ENCODE measurements at regions not wholly inside any gene's neighbourhood (a gene's known extent, or its start where the extent isn't known, plus 50 kb on each side); places are given as distances from the start of the nearest gene placed in this dataset.
"Not testable (repeated sequence)": the region's sequence is repeated elsewhere in the genome, so short reads cannot be mapped to it uniquely, and the experiment has no call there.

GRCh38 chr6:63476302-63476701 is 96.0 kb upstream of the LOC128125822 start:
- FAIRE-seq (no peak), DNase-seq (ENCODE audit: insufficient read length, low spot score) (no peak)

GRCh38 chr6:63477422-63478040 is 94.7 kb upstream of the LOC128125822 start:
- FAIRE-seq: no peak
- no peak for DNase-seq (ENCODE audit: insufficient read length, low spot score)

GRCh38 chr6:63478734-63479133 is 93.5 kb upstream of the LOC128125822 start:
- DNase-seq (ENCODE audit: insufficient read length, low spot score) (no peak), FAIRE-seq (no peak)

- FAIRE-seq (no peak), DNase-seq (ENCODE audit: insufficient read length, low spot score) (no peak)
Measured at GRCh38 chr6:63486196-63486595, 86.1 kb upstream of the LOC128125822 start.

- no peak for DNase-seq (ENCODE audit: insufficient read length, low spot score)
- FAIRE-seq: no peak
Measured at GRCh38 chr6:63487103-63487813, 85.0 kb upstream of the LOC128125822 start.

GRCh38 chr6:63491119-63491518 is 81.2 kb upstream of the LOC128125822 start:
- no peak for FAIRE-seq
- DNase-seq (ENCODE audit: insufficient read length, low spot score): no peak

- DNase-seq (ENCODE audit: insufficient read length, low spot score) (no peak), FAIRE-seq (no peak)
Measured at GRCh38 chr6:63492476-63492875, 79.8 kb upstream of the LOC128125822 start.

- no peak for FAIRE-seq
- DNase-seq (ENCODE audit: insufficient read length, low spot score): no peak
Measured at GRCh38 chr6:63493557-63493956, 78.7 kb upstream of the LOC128125822 start.

GRCh38 chr6:63496361-63496804 is 75.9 kb upstream of the LOC128125822 start:
- FAIRE-seq (no peak), DNase-seq (ENCODE audit: insufficient read length, low spot score) (no peak)

- DNase-seq (ENCODE audit: insufficient read length, low spot score) (no peak), FAIRE-seq (no peak)
Measured at GRCh38 chr6:63502156-63502555, 70.1 kb upstream of the LOC128125822 start.

- no peak for DNase-seq (ENCODE audit: insufficient read length, low spot score)
- FAIRE-seq: no peak
Measured at GRCh38 chr6:63503199-63503598, 69.1 kb upstream of the LOC128125822 start.

GRCh38 chr6:63504777-63505384 is 67.4 kb upstream of the LOC128125822 start:
- DNase-seq (ENCODE audit: insufficient read length, low spot score) (no peak), FAIRE-seq (no peak)

GRCh38 chr6:63507096-63507495 is 65.2 kb upstream of the LOC128125822 start:
- DNase-seq (ENCODE audit: insufficient read length, low spot score) (no peak), FAIRE-seq (no peak)

- no peak for FAIRE-seq
- no peak for DNase-seq (ENCODE audit: insufficient read length, low spot score)
Measured at GRCh38 chr6:63509652-63510352, 62.5 kb upstream of the LOC128125822 start.

GRCh38 chr6:63510353-63510686 is 62.0 kb upstream of the LOC128125822 start:
- DNase-seq (ENCODE audit: insufficient read length, low spot score) (no peak), FAIRE-seq (no peak)

GRCh38 chr6:63510849-63511248 is 61.4 kb upstream of the LOC128125822 start:
- FAIRE-seq (no peak), DNase-seq (ENCODE audit: insufficient read length, low spot score) (no peak)

GRCh38 chr6:63514488-63515173 is 57.6 kb upstream of the LOC128125822 start:
- no peak for FAIRE-seq

GRCh38 chr6:63515227-63515626 is 57.1 kb upstream of the LOC128125822 start:
- FAIRE-seq: not testable (repeated sequence)

More at GRCh38 chr6:63514488-63515173, 57.6 kb upstream of the LOC128125822 start:
- no peak for DNase-seq (ENCODE audit: insufficient read length, low spot score)

GRCh38 chr6:63516186-63516944 is 55.9 kb upstream of the LOC128125822 start:
- DNase-seq (ENCODE audit: insufficient read length, low spot score): no peak
- no peak for FAIRE-seq

More at GRCh38 chr6:63515227-63515626, 57.1 kb upstream of the LOC128125822 start:
- DNase-seq (ENCODE audit: insufficient read length, low spot score): not testable (repeated sequence)

- no peak for DNase-seq (ENCODE audit: insufficient read length, low spot score)
- no peak for FAIRE-seq
Measured at GRCh38 chr6:63517221-63517620, 55.1 kb upstream of the LOC128125822 start.

Measured in HTR-8/SVneo (cell line).